ENCODE measurements at regions not wholly inside any gene's neighbourhood (a gene's known extent, or its start where the extent isn't known, plus 50 kb on each side); places are given as distances from the start of the nearest gene placed in this dataset.

- TF ChIP-seq CEBPB (IDR thresholded peaks at IDR 0.05; ENCODE audit: low read depth, low read length) = no peak
- TF ChIP-seq ATF2 (IDR thresholded peaks at IDR 0.05; ENCODE audit: low read length) = no peak
- TF ChIP-seq EP300 (IDR thresholded peaks at IDR 0.05; ENCODE audit: borderline replicate concordance in 1 of 2, low read depth in 2 of 2, low read length in 2 of 2) = no peak
- no peak for TF ChIP-seq CTCF (IDR thresholded peaks at IDR 0.05; ENCODE audit: control extremely low read depth in 1 of 3, insufficient read depth in 1 of 3, low read depth in 1 of 3, low read length in 3 of 3)
- no peak for TF ChIP-seq TBP (IDR thresholded peaks at IDR 0.05; ENCODE audit: low read depth, low read length)
- TF ChIP-seq EZH2 (IDR thresholded peaks at IDR 0.05; ENCODE audit: low read depth, low read length, severe bottlenecking) = no peak
- TF ChIP-seq TAF1 (IDR thresholded peaks at IDR 0.05; ENCODE audit: low read depth, low read length) = no peak
- no peak for TF ChIP-seq HDAC2 (IDR thresholded peaks at IDR 0.05; ENCODE audit: borderline replicate concordance in 1 of 2, low read depth in 2 of 2, low read length in 2 of 2)
- TF ChIP-seq SP1 (IDR thresholded peaks at IDR 0.05; ENCODE audit: low read depth, low read length) = no peak
- no peak for TF ChIP-seq CHD7 (IDR thresholded peaks at IDR 0.05; ENCODE audit: insufficient replicate concordance, low read length)
- TF ChIP-seq POU5F1 (IDR thresholded peaks at IDR 0.05; ENCODE audit: low read depth, low read length) = no peak
- no peak for TF ChIP-seq CREB1 (IDR thresholded peaks at IDR 0.05)
These were observed 148.9 kb upstream of the COX10 start for GRCh38 chr17:13920413-13920812.

Measured in H1 (cell line).